ENCODE measurements at regions not wholly inside any gene's neighbourhood (a gene's known extent, or its start where the extent isn't known, plus 50 kb on each side); places are given as distances from the start of the nearest gene placed in this dataset.

- no peak for DNase-seq (ENCODE audit: low read depth)
Measured at GRCh38 chr6:102582569-102582968, 1189.1 kb downstream of the GRIK2 start.

GRCh38 chr6:102581378-102582124 lies 1188.0 kb downstream of the GRIK2 start:
- DNase-seq (ENCODE audit: low read depth): no peak

GRCh38 chr6:102571236-102571908 lies 1177.9 kb downstream of the GRIK2 start:
- DNase-seq (ENCODE audit: low read depth): no peak

- DNase-seq (ENCODE audit: low read depth): no peak
Measured at GRCh38 chr6:102562713-102563112, 1169.2 kb downstream of the GRIK2 start.

GRCh38 chr6:102553214-102553613 lies 1159.7 kb downstream of the GRIK2 start:
- DNase-seq (ENCODE audit: low read depth): no peak

- DNase-seq (ENCODE audit: low read depth): no peak
Measured at GRCh38 chr6:102549221-102549874, 1155.8 kb downstream of the GRIK2 start.

GRCh38 chr6:102525336-102525735 lies 1131.8 kb downstream of the GRIK2 start:
- no peak for DNase-seq (ENCODE audit: low read depth)

GRCh38 chr6:102520966-102521365 lies 1127.5 kb downstream of the GRIK2 start:
- no peak for DNase-seq (ENCODE audit: low read depth)

GRCh38 chr6:102517506-102517905 lies 1124.0 kb downstream of the GRIK2 start:
- DNase-seq (ENCODE audit: low read depth): no peak

GRCh38 chr6:102501615-102502014 lies 1108.1 kb downstream of the GRIK2 start:
- no peak for DNase-seq (ENCODE audit: low read depth)

GRCh38 chr6:102494808-102495207 lies 1101.3 kb downstream of the GRIK2 start:
- no peak for DNase-seq (ENCODE audit: low read depth)

GRCh38 chr6:102493485-102493884 lies 1100.0 kb downstream of the GRIK2 start:
- DNase-seq (ENCODE audit: low read depth): no peak

GRCh38 chr6:102488729-102489128 lies 1095.2 kb downstream of the GRIK2 start:
- DNase-seq (ENCODE audit: low read depth): no peak

- no peak for DNase-seq (ENCODE audit: low read depth)
Measured at GRCh38 chr6:102485480-102485879, 1092.0 kb downstream of the GRIK2 start.

- no peak for DNase-seq (ENCODE audit: low read depth)
Measured at GRCh38 chr6:102474041-102474807, 1080.7 kb downstream of the GRIK2 start.

GRCh38 chr6:102458990-102459389 lies 1065.5 kb downstream of the GRIK2 start:
- DNase-seq (ENCODE audit: low read depth): no peak

GRCh38 chr6:102438171-102438570 lies 1044.7 kb downstream of the GRIK2 start:
- no peak for DNase-seq (ENCODE audit: low read depth)

- DNase-seq (ENCODE audit: low read depth): no peak
Measured at GRCh38 chr6:102417368-102417998, 1024.0 kb downstream of the GRIK2 start.

GRCh38 chr6:102415891-102416290 lies 1022.4 kb downstream of the GRIK2 start:
- no peak for DNase-seq (ENCODE audit: low read depth)

GRCh38 chr6:102411796-102412195 lies 1018.3 kb downstream of the GRIK2 start:
- DNase-seq (ENCODE audit: low read depth): no peak

GRCh38 chr6:102407886-102408741 lies 1014.6 kb downstream of the GRIK2 start:
- DNase-seq (ENCODE audit: low read depth): no peak
